ENCODE measurements at regions not wholly inside any gene's neighbourhood (a gene's known extent, or its start where the extent isn't known, plus 50 kb on each side); places are given as distances from the start of the nearest gene placed in this dataset.

DNA sequence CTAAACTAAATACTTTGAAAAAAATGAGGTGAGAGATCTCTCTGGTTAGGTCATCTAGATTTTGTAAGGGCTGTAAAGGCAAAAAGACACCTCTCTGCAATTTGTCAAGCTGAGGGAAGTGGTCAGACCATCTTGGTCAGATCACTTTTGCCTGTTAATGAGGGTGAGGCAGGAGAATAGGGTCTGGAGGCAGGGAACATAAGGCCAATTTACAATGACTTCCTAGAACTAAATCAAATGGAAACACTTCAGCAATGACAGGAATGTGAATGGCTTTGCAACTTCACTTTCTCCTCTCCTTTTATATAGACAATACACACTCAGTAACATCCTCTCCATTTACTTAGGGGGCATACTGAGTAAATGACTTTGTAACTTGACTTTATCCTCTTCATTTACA lies 1653.4 kb downstream of the SLITRK5 start:
- no peak for TF ChIP-seq CTCF (IDR thresholded peaks at IDR 0.05)
- intact Hi-C loops (cut with DNase I): no loop called here

DNA sequence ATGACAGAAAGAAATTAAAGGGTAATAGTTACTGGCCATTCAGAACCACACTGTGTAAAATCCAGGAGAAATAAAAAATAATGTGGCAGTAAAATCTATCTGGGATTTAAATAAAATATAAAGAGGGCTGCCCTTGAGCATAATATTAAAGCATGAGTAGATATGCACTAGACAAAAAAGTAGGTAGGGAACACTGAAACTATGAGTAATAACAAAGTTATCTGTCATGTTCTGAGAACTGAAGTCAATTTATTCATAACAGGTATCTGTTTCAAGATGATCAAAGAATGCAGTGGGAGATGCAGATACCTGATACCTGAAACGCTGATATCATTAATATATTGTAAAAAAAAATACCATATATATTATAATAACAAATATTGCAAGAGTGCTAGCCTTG lies 1672.0 kb downstream of the SLITRK5 start:
- Histone ChIP-seq H3K4me3 (no peak overlapping the region), H3K4me1 (no peaks in the 10 kb centered on the region), H3K36me3 (no peaks in the 10 kb centered on the region), H3K27me3 (no peaks in the 10 kb centered on the region), H3K9me3 (peaks cover 0 to 9% (median 0%) of the 10 kb centered on the region in 11 donors), H3K27ac (no peak overlapping the region)
- DNase-seq (no peak), ATAC-seq (no peak)
- WGBS, 2 donors: 81 to 82% methylated on average over 1 of the region's 1 CpG
- no peak for TF ChIP-seq CTCF (IDR thresholded peaks at IDR 0.05)
- intact Hi-C loops (cut with DNase I): no loop called here

More for the DNA sequence above, 1653.4 kb downstream of the SLITRK5 start:
- H3K4me1 ChIP-seq: no peaks in the 10 kb centered on the region
- no peaks in the 10 kb centered on the region for H3K27me3 ChIP-seq
- DNase-seq: no peak
- H3K9me3 ChIP-seq: peaks cover 0 to 5% (median 0%) of the 10 kb centered on the region in 11 donors
- no peak overlapping the region for H3K4me3 ChIP-seq
- H3K36me3 ChIP-seq: no peaks in the 10 kb centered on the region
- ATAC-seq: no peak
- no peak overlapping the region for H3K27ac ChIP-seq

DNA sequence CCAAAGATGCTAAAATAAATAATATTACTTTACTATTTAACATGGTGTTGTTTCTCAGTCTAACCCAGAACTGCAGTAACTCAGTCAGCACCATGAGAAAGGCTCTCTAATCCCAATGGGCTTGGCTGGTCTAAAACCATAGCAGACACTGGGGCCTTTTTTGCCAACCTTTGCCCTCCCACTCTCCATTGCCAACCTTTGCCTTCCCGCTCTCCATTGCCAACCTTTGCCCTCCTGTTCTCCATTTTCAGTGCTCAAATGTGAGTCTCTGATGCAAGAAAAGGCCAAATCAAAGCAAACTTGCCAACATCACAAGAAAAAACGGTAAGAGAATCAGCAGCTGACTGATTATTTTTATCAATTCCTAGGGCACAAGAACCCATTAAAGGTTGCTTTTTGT lies 1681.2 kb downstream of the SLITRK5 start:
- TF ChIP-seq CTCF (IDR thresholded peaks at IDR 0.05): no peak
- DNase-seq (no peak), ATAC-seq (no peak)
- H3K27ac ChIP-seq: no peak overlapping the region
- no peaks in the 10 kb centered on the region for H3K36me3 ChIP-seq
- no peak overlapping the region for H3K4me3 ChIP-seq
- H3K4me1 ChIP-seq: no peaks in the 10 kb centered on the region
- H3K27me3 ChIP-seq: no peaks in the 10 kb centered on the region
- H3K9me3 ChIP-seq: peaks cover 0 to under 1% (median 0%) of the 10 kb centered on the region in 11 donors
- 73 to 83% methylated on average over 2 of the region's 2 CpGs for WGBS, 2 donors
- intact Hi-C loops (cut with DNase I): no loop called here

GRCh38 chr13:89361909-89362308 lies 1690.7 kb downstream of the SLITRK5 start:
- ATAC-seq (no peak), DNase-seq (no peak)
- H3K27me3 ChIP-seq: no peaks in the 10 kb centered on the region
- no peaks in the 10 kb centered on the region for H3K4me1 ChIP-seq
- 87 to 88% methylated on average over 4 of the region's 4 CpGs for WGBS, 2 donors
- H3K4me3 ChIP-seq: no peak overlapping the region
- H3K27ac ChIP-seq: no peak overlapping the region
- TF ChIP-seq CTCF (IDR thresholded peaks at IDR 0.05): peak in 1 of 9 donors; percentile 19
- H3K9me3 ChIP-seq: no peaks in the 10 kb centered on the region
- intact Hi-C loops (cut with DNase I): loop anchor here in 2 of 10 donors (5.0 to 10.0 kb wide), 2 partner anchors 333 to 335 kb away; no protein-coding TSS in a partner anchor
- no peaks in the 10 kb centered on the region for H3K36me3 ChIP-seq

All from heart right ventricle (tissue), 16 donors.